Neural crest cell (in vitro differentiated cells): ENCODE measurements at regions not wholly inside any gene's neighbourhood (a gene's known extent, or its start where the extent isn't known, plus 50 kb on each side); places are given as distances from the start of the nearest gene placed in this dataset.

ENCODE experiments used
- DNase-seq: peaks from one replicate; pipeline ENCODE4 v3.0.0; 2021; ENCODE audit warnings: low read depth, mixed read lengths, low spot score
- H3K27ac Mint-ChIP-seq: one replicate; pipeline ENCODE4 v1.8.0; 2021; ENCODE audit warnings: mild to moderate bottlenecking, mixed read lengths; ENCODE audit not compliant: unreplicated experiment
- H3K27me3 Mint-ChIP-seq: 2 replicates; pipeline ENCODE4 v1.8.0; 2021; ENCODE audit warnings: low read depth, mild to moderate bottlenecking, mixed read lengths
- H3K36me3 Mint-ChIP-seq: 2 replicates; pipeline ENCODE4 v1.8.0; 2021; ENCODE audit warnings: low read depth, mild to moderate bottlenecking, mixed read lengths
- H3K4me1 Mint-ChIP-seq: 2 replicates; pipeline ENCODE4 v1.8.0; 2021; ENCODE audit warnings: mixed read lengths
- H3K4me3 Mint-ChIP-seq: one replicate; pipeline ENCODE4 v1.8.0; 2021; ENCODE audit warnings: mild to moderate bottlenecking, mixed read lengths
- H3K9me3 Mint-ChIP-seq: 2 replicates; pipeline ENCODE4 v1.8.0; 2021; ENCODE audit warnings: mixed read lengths
- TF ChIP-seq, protein P1 (sequence below): fragments of 200-600 bp; sonication (generic); conservative IDR thresholded peaks from 2 replicates; pipeline ENCODE4 v1.5.0; 2021; ENCODE audit warnings: antibody characterized with exemption, mild to moderate bottlenecking

GRCh38 chr6:84528201-84528600, 236.2 kb downstream of the TBX18 start:
- no peaks in the 10 kb centered on the region for H3K36me3 Mint-ChIP-seq
- peaks cover 2% of the 10 kb centered on the region for H3K27me3 Mint-ChIP-seq
- H3K27ac Mint-ChIP-seq = no peak overlapping the region
- H3K4me1 Mint-ChIP-seq = peaks cover 4% of the 10 kb centered on the region
- TF ChIP-seq, protein P1, sequence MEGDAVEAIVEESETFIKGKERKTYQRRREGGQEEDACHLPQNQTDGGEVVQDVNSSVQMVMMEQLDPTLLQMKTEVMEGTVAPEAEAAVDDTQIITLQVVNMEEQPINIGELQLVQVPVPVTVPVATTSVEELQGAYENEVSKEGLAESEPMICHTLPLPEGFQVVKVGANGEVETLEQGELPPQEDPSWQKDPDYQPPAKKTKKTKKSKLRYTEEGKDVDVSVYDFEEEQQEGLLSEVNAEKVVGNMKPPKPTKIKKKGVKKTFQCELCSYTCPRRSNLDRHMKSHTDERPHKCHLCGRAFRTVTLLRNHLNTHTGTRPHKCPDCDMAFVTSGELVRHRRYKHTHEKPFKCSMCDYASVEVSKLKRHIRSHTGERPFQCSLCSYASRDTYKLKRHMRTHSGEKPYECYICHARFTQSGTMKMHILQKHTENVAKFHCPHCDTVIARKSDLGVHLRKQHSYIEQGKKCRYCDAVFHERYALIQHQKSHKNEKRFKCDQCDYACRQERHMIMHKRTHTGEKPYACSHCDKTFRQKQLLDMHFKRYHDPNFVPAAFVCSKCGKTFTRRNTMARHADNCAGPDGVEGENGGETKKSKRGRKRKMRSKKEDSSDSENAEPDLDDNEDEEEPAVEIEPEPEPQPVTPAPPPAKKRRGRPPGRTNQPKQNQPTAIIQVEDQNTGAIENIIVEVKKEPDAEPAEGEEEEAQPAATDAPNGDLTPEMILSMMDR = no peak
- DNase-seq = no peak
- H3K9me3 Mint-ChIP-seq = no peaks in the 10 kb centered on the region
- H3K4me3 Mint-ChIP-seq = no peak overlapping the region

DNA sequence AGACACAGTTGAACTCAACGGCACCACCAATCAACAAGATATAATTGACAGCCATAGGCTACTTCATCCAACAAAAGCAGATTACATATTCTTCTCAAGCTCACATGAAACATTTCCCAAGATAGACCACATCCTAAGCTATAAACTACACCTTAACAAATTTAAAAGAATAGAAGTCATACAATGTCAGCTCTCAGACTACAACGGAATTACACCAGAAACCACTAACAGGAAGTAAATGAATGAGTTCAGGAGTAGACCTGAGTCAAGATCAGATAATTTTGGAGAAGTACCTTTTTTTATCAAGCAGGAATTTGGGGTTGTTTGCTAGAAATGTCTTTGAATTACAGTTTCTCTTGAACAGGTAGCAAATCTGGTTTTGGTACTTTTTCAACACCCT, 237.8 kb downstream of the TBX18 start:
- TF ChIP-seq, protein P1 = no peak
- Mint-ChIP-seq H3K36me3 (no peaks in the 10 kb centered on the region), H3K9me3 (no peaks in the 10 kb centered on the region), H3K27me3 (peaks cover 2% of the 10 kb centered on the region), H3K4me1 (peaks cover 4% of the 10 kb centered on the region), H3K27ac (no peak overlapping the region), H3K4me3 (no peak overlapping the region)
- DNase-seq = no peak

DNA sequence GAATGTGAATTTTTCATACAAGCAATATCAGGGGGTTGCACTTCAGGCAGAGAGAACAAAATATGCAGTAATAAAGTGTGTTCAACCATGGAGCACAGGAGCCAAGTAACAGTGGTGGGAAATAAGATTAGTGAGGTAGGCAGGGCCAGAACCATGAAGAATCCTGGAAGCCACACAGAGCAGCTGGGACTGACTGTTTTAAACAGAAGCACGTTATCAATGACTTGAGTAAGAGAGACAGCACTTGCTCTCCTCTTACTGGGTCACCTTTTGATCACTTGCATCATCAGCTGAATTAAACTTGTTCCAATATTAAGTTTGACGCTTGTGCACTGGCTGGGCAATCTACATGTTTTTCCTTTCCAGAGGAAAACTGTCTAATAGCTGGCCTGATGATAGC, 238.5 kb downstream of the TBX18 start:
- Mint-ChIP-seq H3K9me3 (no peaks in the 10 kb centered on the region), H3K27me3 (peaks cover 2% of the 10 kb centered on the region), H3K27ac (no peak overlapping the region), H3K36me3 (no peaks in the 10 kb centered on the region), H3K4me1 (peaks cover 4% of the 10 kb centered on the region), H3K4me3 (no peak overlapping the region)
- no peak for DNase-seq
- TF ChIP-seq, protein P1 = no peak

DNA sequence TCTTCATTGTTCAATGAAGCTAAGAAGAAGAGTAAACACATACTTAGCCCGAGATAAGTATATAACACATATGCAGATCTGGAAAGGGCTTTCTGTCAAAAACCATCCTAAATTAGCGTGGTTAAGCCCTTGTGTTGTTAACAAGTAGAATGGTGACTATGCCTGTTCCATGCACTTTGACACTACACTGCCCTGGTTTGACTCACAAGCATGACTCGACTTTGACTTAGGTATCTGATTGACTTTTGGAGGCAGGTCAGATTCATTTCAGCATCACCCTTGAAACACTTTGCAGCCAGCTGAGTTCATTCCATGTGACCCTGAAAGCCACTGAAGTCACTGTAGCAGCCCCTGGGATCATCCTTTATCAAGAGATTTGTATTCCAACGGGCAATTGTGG, 239.8 kb downstream of the TBX18 start:
- H3K4me1 Mint-ChIP-seq = no peaks in the 10 kb centered on the region
- H3K4me3 Mint-ChIP-seq = no peak overlapping the region
- peaks cover 2% of the 10 kb centered on the region for H3K27me3 Mint-ChIP-seq
- TF ChIP-seq, protein P1 = no peak
- no peaks in the 10 kb centered on the region for H3K36me3 Mint-ChIP-seq
- no peaks in the 10 kb centered on the region for H3K9me3 Mint-ChIP-seq
- DNase-seq = no peak
- no peak overlapping the region for H3K27ac Mint-ChIP-seq

DNA sequence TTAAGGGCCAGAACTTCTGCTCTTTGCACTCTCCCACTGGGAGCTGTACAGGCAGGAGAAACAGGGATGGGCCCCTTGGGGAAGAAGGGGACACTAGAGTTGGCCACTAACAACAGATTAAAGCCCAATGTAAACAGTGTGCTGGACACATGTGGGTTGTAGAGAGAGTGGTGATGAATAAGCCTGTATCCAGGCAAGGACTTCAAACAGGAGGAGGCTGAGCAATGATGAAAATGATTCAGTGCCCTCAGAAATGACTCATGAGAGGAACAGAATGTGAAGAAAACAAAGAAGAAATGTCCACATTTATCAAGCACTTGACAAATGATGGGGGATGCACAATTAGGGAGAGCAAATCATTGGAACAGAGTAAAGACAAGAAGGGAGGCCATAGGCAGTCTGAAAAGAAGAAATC, 242.3 kb downstream of the TBX18 start:
- no peak overlapping the region for H3K4me3 Mint-ChIP-seq
- H3K4me1 Mint-ChIP-seq = no peaks in the 10 kb centered on the region
- H3K27ac Mint-ChIP-seq = no peak overlapping the region
- DNase-seq = no peak
- TF ChIP-seq, protein P1 = no peak
- H3K9me3 Mint-ChIP-seq = no peaks in the 10 kb centered on the region
- H3K36me3 Mint-ChIP-seq = no peaks in the 10 kb centered on the region
- peaks cover 2% of the 10 kb centered on the region for H3K27me3 Mint-ChIP-seq

- TF ChIP-seq, protein P1 = no peak
- Mint-ChIP-seq H3K27me3 (peaks cover 2% of the 10 kb centered on the region), H3K27ac (no peak overlapping the region), H3K36me3 (no peaks in the 10 kb centered on the region), H3K9me3 (no peaks in the 10 kb centered on the region), H3K4me3 (no peak overlapping the region), H3K4me1 (no peaks in the 10 kb centered on the region)
- no peak for DNase-seq
These were observed 242.9 kb downstream of the TBX18 start for GRCh38 chr6:84521511-84521910.
